ENCODE measurements at regions not wholly inside any gene's neighbourhood (a gene's known extent, or its start where the extent isn't known, plus 50 kb on each side); places are given as distances from the start of the nearest gene placed in this dataset.

- no peak for DNase-seq (ENCODE audit: low spot score)
- no peak for TF ChIP-seq CTCF (IDR thresholded peaks at IDR 0.05)
- Mint-ChIP-seq H3K9me3 (ENCODE audit: low read depth) (peaks cover 12% of the 10 kb centered on the region), H3K4me3 (ENCODE audit: unreplicated experiment) (no peak overlapping the region), H3K36me3 (ENCODE audit: low read depth) (no peaks in the 10 kb centered on the region), H3K27ac (ENCODE audit: unreplicated experiment) (no peak overlapping the region), H3K4me1 (ENCODE audit: low read depth) (no peaks in the 10 kb centered on the region), H3K27me3 (ENCODE audit: low read depth) (no peaks in the 10 kb centered on the region)
These were observed 1366.2 kb downstream of the PLA2G4A start for GRCh38 chr1:188194916-188195315.

GRCh38 chr1:188218289-188218688 lies 1389.5 kb downstream of the PLA2G4A start:
- Mint-ChIP-seq H3K4me1 (ENCODE audit: low read depth) (no peaks in the 10 kb centered on the region), H3K27ac (ENCODE audit: unreplicated experiment) (no peak overlapping the region), H3K9me3 (ENCODE audit: low read depth) (no peaks in the 10 kb centered on the region), H3K36me3 (ENCODE audit: low read depth) (no peaks in the 10 kb centered on the region), H3K4me3 (ENCODE audit: unreplicated experiment) (no peak overlapping the region), H3K27me3 (ENCODE audit: low read depth) (peaks cover 2% of the 10 kb centered on the region)
- TF ChIP-seq CTCF (IDR thresholded peaks at IDR 0.05): no peak
- no peak for DNase-seq (ENCODE audit: low spot score)

DNA sequence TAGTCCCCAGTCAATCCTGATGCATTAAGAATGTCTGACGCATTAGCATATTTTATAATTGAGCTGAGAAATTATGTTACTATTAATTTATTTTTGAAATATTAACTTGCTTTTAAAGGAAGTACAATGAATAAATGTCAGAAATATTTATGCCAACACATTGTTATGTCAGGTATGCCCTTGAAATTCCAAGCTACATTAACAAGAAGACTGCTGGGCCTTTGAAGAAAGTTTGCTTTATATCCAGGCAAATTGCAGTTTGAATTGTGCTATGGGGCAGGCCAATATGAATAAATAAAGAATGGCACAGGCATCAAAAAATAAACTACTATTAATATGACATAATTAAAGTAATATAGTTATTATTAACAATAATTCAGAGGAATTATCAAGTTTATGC lies 1391.3 kb downstream of the PLA2G4A start:
- Mint-ChIP-seq H3K27me3 (ENCODE audit: low read depth) (peaks cover 2% of the 10 kb centered on the region), H3K4me1 (ENCODE audit: low read depth) (no peaks in the 10 kb centered on the region), H3K27ac (ENCODE audit: unreplicated experiment) (no peak overlapping the region), H3K4me3 (ENCODE audit: unreplicated experiment) (no peak overlapping the region), H3K9me3 (ENCODE audit: low read depth) (peaks cover 9% of the 10 kb centered on the region), H3K36me3 (ENCODE audit: low read depth) (peaks cover 3% of the 10 kb centered on the region)
- TF ChIP-seq CTCF (IDR thresholded peaks at IDR 0.05): no peak
- no peak for DNase-seq (ENCODE audit: low spot score)

- no peaks in the 10 kb centered on the region for H3K27me3 Mint-ChIP-seq (ENCODE audit: low read depth)
These were observed 1395.5 kb downstream of the PLA2G4A start for GRCh38 chr1:188224263-188224662.

DNA sequence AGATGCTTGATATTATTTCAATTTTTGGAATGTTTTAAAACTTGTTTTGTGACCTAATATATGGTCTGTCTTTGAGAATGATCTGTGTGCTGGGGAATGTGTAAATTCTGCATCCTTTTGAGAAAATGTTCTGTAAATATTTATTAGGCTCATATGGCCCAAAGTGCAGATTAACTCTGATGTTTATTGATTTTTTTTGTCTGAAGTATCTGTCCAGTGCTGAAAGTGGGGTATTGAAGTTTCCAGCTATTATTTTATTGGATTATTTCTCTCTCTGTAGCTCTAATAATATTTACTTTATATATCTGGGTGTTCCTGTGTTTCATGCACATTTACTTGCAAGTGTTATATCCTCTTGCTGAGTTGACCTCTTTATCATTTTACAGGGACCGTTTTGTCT lies 1397.2 kb downstream of the PLA2G4A start:
- H3K9me3 Mint-ChIP-seq (ENCODE audit: low read depth): peaks cover 16% of the 10 kb centered on the region
- H3K4me1 Mint-ChIP-seq (ENCODE audit: low read depth): no peaks in the 10 kb centered on the region
- no peak for TF ChIP-seq CTCF (IDR thresholded peaks at IDR 0.05)
- no peak overlapping the region for H3K4me3 Mint-ChIP-seq (ENCODE audit: unreplicated experiment)
- no peak overlapping the region for H3K27ac Mint-ChIP-seq (ENCODE audit: unreplicated experiment)
- no peaks in the 10 kb centered on the region for H3K27me3 Mint-ChIP-seq (ENCODE audit: low read depth)
- H3K36me3 Mint-ChIP-seq (ENCODE audit: low read depth): peaks cover 3% of the 10 kb centered on the region
- DNase-seq (ENCODE audit: low spot score): no peak

More at GRCh38 chr1:188224263-188224662, 1395.5 kb downstream of the PLA2G4A start:
- H3K4me3 Mint-ChIP-seq (ENCODE audit: unreplicated experiment): no peak overlapping the region
- DNase-seq (ENCODE audit: low spot score): no peak
- no peak overlapping the region for H3K27ac Mint-ChIP-seq (ENCODE audit: unreplicated experiment)
- H3K9me3 Mint-ChIP-seq (ENCODE audit: low read depth): peaks cover 16% of the 10 kb centered on the region
- H3K4me1 Mint-ChIP-seq (ENCODE audit: low read depth): no peaks in the 10 kb centered on the region
- peaks cover 3% of the 10 kb centered on the region for H3K36me3 Mint-ChIP-seq (ENCODE audit: low read depth)
- TF ChIP-seq CTCF (IDR thresholded peaks at IDR 0.05): no peak

Measured in chondrocyte (in vitro differentiated cells).